ENCODE measurements at regions not wholly inside any gene's neighbourhood (a gene's known extent, or its start where the extent isn't known, plus 50 kb on each side); places are given as distances from the start of the nearest gene placed in this dataset.
"Not testable (repeated sequence)": the region's sequence is repeated elsewhere in the genome, so short reads cannot be mapped to it uniquely, and the experiment has no call there.

GRCh38 chr15:21774760-21775159 lies 102.8 kb downstream of the POTEB start:
- not testable (repeated sequence) for H3K4me1 Mint-ChIP-seq, ATAC-seq

GRCh38 chr15:21766524-21766923 lies 111.0 kb downstream of the POTEB start:
- H3K36me3 Mint-ChIP-seq; H3K9me3 Mint-ChIP-seq; H3K4me3 Mint-ChIP-seq; H3K4me1 Mint-ChIP-seq; DNase-seq (ENCODE audit: low spot score in 2 of 2); H3K27ac Mint-ChIP-seq: not testable (repeated sequence)
- peak; percentile 91 for ATAC-seq

More at GRCh38 chr15:21774760-21775159, 102.8 kb downstream of the POTEB start:
- not testable (repeated sequence) for H3K27ac Mint-ChIP-seq; H3K9me3 Mint-ChIP-seq; DNase-seq (ENCODE audit: low spot score in 2 of 2); H3K4me3 Mint-ChIP-seq; H3K36me3 Mint-ChIP-seq

GRCh38 chr15:21763756-21764155 lies 113.8 kb downstream of the POTEB start:
- H3K27ac Mint-ChIP-seq, ATAC-seq, H3K9me3 Mint-ChIP-seq, H3K4me1 Mint-ChIP-seq, H3K4me3 Mint-ChIP-seq, H3K36me3 Mint-ChIP-seq: not testable (repeated sequence)
- DNase-seq (ENCODE audit: low spot score in 2 of 2) = peak in 1 of 2 donors; percentile 18

GRCh38 chr15:21760250-21761023 lies 117.1 kb downstream of the POTEB start:
- ATAC-seq = peak; percentile 87
- H3K27ac Mint-ChIP-seq; H3K36me3 Mint-ChIP-seq; H3K4me1 Mint-ChIP-seq; H3K4me3 Mint-ChIP-seq; H3K9me3 Mint-ChIP-seq; DNase-seq (ENCODE audit: low spot score in 2 of 2): not testable (repeated sequence)

- not testable (repeated sequence) for H3K27ac Mint-ChIP-seq
Observed at GRCh38 chr15:21759401-21760165, 118.0 kb downstream of the POTEB start.

GRCh38 chr15:21753838-21754237 lies 123.7 kb downstream of the POTEB start:
- H3K27ac Mint-ChIP-seq; DNase-seq (ENCODE audit: low spot score in 2 of 2); ATAC-seq; H3K4me3 Mint-ChIP-seq; H3K9me3 Mint-ChIP-seq; H3K36me3 Mint-ChIP-seq; H3K4me1 Mint-ChIP-seq: not testable (repeated sequence)

More at GRCh38 chr15:21759401-21760165, 118.0 kb downstream of the POTEB start:
- DNase-seq (ENCODE audit: low spot score in 2 of 2) (peak in 1 of 2 donors; percentile 43), ATAC-seq (peak; percentile 56)
- H3K4me1 Mint-ChIP-seq, H3K4me3 Mint-ChIP-seq, H3K9me3 Mint-ChIP-seq, H3K36me3 Mint-ChIP-seq: not testable (repeated sequence)

GRCh38 chr15:21752124-21752957 lies 125.2 kb downstream of the POTEB start:
- ATAC-seq = peak; percentile 78
- H3K27ac Mint-ChIP-seq; DNase-seq (ENCODE audit: low spot score in 2 of 2); H3K36me3 Mint-ChIP-seq; H3K4me3 Mint-ChIP-seq; H3K9me3 Mint-ChIP-seq; H3K4me1 Mint-ChIP-seq: not testable (repeated sequence)

GRCh38 chr15:21749173-21749572 lies 128.4 kb downstream of the POTEB start:
- not testable (repeated sequence) for H3K36me3 Mint-ChIP-seq; H3K4me3 Mint-ChIP-seq; H3K4me1 Mint-ChIP-seq; H3K9me3 Mint-ChIP-seq; DNase-seq (ENCODE audit: low spot score in 2 of 2); ATAC-seq; H3K27ac Mint-ChIP-seq

- ATAC-seq = peak; percentile 88
- not testable (repeated sequence) for H3K4me3 Mint-ChIP-seq, H3K27ac Mint-ChIP-seq
Observed at GRCh38 chr15:21744245-21744915, 133.2 kb downstream of the POTEB start.

GRCh38 chr15:21742067-21742466 lies 135.5 kb downstream of the POTEB start:
- H3K9me3 Mint-ChIP-seq; H3K4me3 Mint-ChIP-seq; ATAC-seq; H3K36me3 Mint-ChIP-seq; DNase-seq (ENCODE audit: low spot score in 2 of 2); H3K27ac Mint-ChIP-seq; H3K4me1 Mint-ChIP-seq: not testable (repeated sequence)

More at GRCh38 chr15:21744245-21744915, 133.2 kb downstream of the POTEB start:
- not testable (repeated sequence) for H3K4me1 Mint-ChIP-seq; H3K9me3 Mint-ChIP-seq; DNase-seq (ENCODE audit: low spot score in 2 of 2); H3K36me3 Mint-ChIP-seq

GRCh38 chr15:21738003-21738402 lies 139.5 kb downstream of the POTEB start:
- H3K9me3 Mint-ChIP-seq; DNase-seq (ENCODE audit: low spot score in 2 of 2); H3K4me1 Mint-ChIP-seq; H3K4me3 Mint-ChIP-seq; H3K27ac Mint-ChIP-seq; H3K36me3 Mint-ChIP-seq: not testable (repeated sequence)
- peak; percentile 43 for ATAC-seq

- not testable (repeated sequence) for H3K9me3 Mint-ChIP-seq; ATAC-seq; DNase-seq (ENCODE audit: low spot score in 2 of 2); H3K27ac Mint-ChIP-seq; H3K36me3 Mint-ChIP-seq; H3K4me3 Mint-ChIP-seq; H3K4me1 Mint-ChIP-seq
Observed at GRCh38 chr15:21736443-21736842, 141.1 kb downstream of the POTEB start.

- peak; percentile 82 for ATAC-seq
- H3K9me3 Mint-ChIP-seq; H3K27ac Mint-ChIP-seq; H3K4me3 Mint-ChIP-seq; DNase-seq (ENCODE audit: low spot score in 2 of 2); H3K36me3 Mint-ChIP-seq; H3K4me1 Mint-ChIP-seq: not testable (repeated sequence)
Observed at GRCh38 chr15:21735837-21736236, 141.7 kb downstream of the POTEB start.

GRCh38 chr15:21735368-21735767 lies 142.2 kb downstream of the POTEB start:
- DNase-seq (ENCODE audit: low spot score in 2 of 2); H3K4me3 Mint-ChIP-seq; H3K4me1 Mint-ChIP-seq; H3K36me3 Mint-ChIP-seq; H3K9me3 Mint-ChIP-seq; H3K27ac Mint-ChIP-seq: not testable (repeated sequence)
- ATAC-seq = peak; percentile 42

GRCh38 chr15:21731496-21731895 lies 146.0 kb downstream of the POTEB start:
- not testable (repeated sequence) for H3K27ac Mint-ChIP-seq; H3K9me3 Mint-ChIP-seq; DNase-seq (ENCODE audit: low spot score in 2 of 2); H3K4me3 Mint-ChIP-seq; H3K4me1 Mint-ChIP-seq; H3K36me3 Mint-ChIP-seq
- peak; percentile 52 for ATAC-seq
